ENCODE measurements at regions not wholly inside any gene's neighbourhood (a gene's known extent, or its start where the extent isn't known, plus 50 kb on each side); places are given as distances from the start of the nearest gene placed in this dataset.

GRCh38 chr3:55235416-55235815, 251.7 kb downstream of the WNT5A start:
- DNase-seq (ENCODE audit: low read depth) = no peak

DNA sequence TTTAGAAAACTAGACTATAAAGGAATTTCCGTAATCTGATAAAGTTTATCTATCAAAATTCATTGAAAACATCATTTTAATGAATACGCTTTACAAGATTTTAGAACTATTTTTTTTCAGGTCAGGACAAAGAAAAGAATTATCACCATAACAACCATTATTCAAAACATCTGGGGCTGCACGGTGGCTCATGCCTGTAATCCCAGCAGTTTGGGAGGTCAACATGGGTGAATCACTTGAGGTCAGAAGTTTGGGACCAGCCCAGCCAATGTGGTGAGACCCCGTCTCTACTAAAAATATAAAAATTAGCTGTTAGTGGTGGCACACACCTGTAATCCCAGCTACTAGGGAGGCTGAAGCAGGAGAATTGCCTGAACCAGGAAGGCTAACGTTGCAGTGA, 260.4 kb downstream of the WNT5A start:
- no peak for DNase-seq (ENCODE audit: low read depth)

- no peak for DNase-seq (ENCODE audit: low read depth)
These were observed 268.5 kb downstream of the WNT5A start for GRCh38 chr3:55218577-55218976.

GRCh38 chr3:55207744-55208143, 279.4 kb downstream of the WNT5A start:
- no peak for DNase-seq (ENCODE audit: low read depth)

- no peak for DNase-seq (ENCODE audit: low read depth)
These were observed 278.1 kb upstream of the LRTM1 start for GRCh38 chr3:55205990-55206389.

DNA sequence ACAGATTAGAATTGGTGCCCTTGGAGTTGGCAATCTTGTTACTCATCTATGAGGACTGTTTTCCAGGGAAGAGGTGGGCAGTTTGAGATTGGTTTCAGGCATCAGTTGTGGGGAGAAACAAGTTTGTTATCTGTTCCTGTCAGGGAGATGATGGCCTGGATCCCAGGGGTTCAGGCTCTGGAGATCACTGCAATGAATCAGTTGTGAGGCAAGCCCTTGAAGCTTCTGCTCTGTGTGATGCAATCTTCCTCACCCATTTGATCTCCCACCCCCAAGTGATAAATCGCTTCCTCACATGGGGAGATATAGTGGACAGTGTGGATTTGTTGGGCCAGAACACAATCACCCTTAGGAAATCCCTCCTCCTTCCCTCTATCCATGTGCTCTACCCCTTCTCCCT, 276.6 kb upstream of the LRTM1 start:
- no peak for DNase-seq (ENCODE audit: low read depth)

GRCh38 chr3:55203546-55203945, 275.7 kb upstream of the LRTM1 start:
- no peak for DNase-seq (ENCODE audit: low read depth)

- no peak for DNase-seq (ENCODE audit: low read depth)
These were observed 275.1 kb upstream of the LRTM1 start for GRCh38 chr3:55203006-55203405.

DNA sequence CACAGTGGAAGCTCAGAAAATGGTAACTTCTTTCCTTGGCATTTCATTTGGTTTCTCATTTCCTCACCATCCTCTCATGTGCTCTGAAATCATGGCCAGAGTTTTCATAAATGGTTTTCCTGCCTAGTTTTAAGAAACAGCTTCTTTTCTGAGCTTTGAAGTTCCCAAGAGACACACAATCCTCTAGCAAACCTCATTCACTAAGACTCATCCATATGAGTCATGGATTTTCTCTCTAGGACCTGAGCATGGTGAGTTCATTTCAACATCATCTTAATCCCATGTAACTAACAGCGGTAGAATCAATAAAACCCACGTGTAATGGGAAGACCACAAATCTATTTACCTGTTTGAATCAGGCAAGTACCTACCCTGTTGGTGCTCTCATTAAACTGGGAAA, 274.5 kb upstream of the LRTM1 start:
- DNase-seq (ENCODE audit: low read depth) = no peak

DNA sequence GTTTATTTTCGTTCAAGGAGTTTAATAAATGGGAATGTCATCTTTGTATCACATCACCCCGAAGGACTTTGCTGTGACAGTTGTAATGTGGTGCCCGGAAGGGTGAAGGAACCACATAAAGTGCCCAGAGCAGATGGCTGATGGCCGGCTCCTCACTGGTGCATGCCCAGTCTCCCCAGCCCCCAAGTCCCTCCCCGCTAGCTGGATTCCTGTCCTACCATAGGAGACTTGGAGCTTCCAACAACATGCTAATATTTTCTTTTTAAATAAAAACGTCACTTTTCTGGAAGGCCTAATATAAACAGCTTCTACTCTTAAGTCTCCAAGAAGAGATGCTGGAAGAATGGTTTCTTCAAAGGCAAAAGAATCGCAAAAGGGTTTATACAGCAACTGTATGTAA, 273.9 kb upstream of the LRTM1 start:
- DNase-seq (ENCODE audit: low read depth) = no peak

GRCh38 chr3:55200906-55201305, 273.0 kb upstream of the LRTM1 start:
- DNase-seq (ENCODE audit: low read depth) = no peak

DNA sequence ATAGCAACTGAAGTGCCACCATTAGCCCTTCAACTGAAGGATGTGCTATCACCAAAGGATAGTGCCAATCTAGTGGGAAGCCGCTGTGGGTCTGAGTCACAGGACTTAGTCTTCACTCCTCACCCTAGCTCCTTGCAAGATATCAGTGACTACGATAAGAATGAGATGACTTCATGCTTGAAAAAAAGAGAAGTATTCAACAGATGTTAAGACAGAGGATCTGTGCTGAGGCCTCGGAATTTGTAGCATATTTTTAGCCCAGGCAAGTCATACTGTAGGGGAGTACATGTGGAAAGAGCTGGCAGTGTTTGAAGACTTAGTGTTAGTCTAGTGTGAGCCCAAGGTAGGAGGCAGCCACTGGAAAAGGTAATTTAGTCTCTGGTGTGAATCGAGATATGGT, 270.7 kb upstream of the LRTM1 start:
- DNase-seq (ENCODE audit: low read depth) = peak; percentile 86

DNA sequence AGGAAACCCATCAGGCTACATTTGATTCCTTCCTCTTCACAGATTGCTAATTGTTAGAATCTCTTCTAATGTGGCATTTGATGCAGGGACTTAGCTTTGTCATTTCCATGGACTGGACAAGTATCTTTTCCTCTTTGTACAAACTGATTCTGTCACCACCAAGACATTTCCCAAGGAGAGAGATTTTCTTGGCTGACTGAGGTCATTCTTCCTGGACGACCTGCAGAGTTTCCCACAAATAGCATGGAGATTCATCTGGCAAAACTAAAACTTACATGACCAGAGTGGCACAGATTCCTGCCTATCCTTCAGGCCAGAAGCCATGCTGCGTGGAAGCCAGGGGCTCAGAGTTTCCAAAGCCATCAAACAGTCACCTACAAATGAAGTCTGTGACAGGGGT, 269.2 kb upstream of the LRTM1 start:
- DNase-seq (ENCODE audit: low read depth) = no peak

GRCh38 chr3:55196495-55196894, 268.6 kb upstream of the LRTM1 start:
- no peak for DNase-seq (ENCODE audit: low read depth)

- no peak for DNase-seq (ENCODE audit: low read depth)
These were observed 266.5 kb upstream of the LRTM1 start for GRCh38 chr3:55194376-55194775.

GRCh38 chr3:55191911-55192775, 264.3 kb upstream of the LRTM1 start:
- peak; percentile 92 for DNase-seq (ENCODE audit: low read depth)

GRCh38 chr3:55190331-55190730, 262.5 kb upstream of the LRTM1 start:
- DNase-seq (ENCODE audit: low read depth) = no peak

GRCh38 chr3:55189359-55189801, 261.5 kb upstream of the LRTM1 start:
- DNase-seq (ENCODE audit: low read depth) = no peak

GRCh38 chr3:55185380-55185779, 257.5 kb upstream of the LRTM1 start:
- no peak for DNase-seq (ENCODE audit: low read depth)

DNA sequence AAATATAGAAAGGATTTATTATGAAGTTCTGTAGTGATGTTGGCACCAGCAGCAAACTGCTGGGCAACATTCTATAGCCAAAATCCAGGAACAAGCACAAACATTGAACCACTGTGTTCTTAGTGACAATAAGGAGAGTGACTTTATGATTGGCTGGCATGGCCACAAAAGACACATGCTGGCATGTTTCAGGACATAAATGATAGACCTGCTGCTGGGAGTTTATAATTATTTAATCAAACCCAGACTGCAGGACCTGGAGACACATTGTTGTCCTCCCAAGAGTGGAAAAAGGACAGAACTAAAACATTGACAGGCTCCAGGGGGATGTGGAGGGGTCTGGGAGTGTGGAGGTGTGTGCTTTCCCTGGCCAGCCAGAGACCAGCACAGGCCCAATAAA, 255.3 kb upstream of the LRTM1 start:
- DNase-seq (ENCODE audit: low read depth) = no peak

GRCh38 chr3:55180936-55181535, 253.2 kb upstream of the LRTM1 start:
- no peak for DNase-seq (ENCODE audit: low read depth)

- no peak for DNase-seq (ENCODE audit: low read depth)
These were observed 252.3 kb upstream of the LRTM1 start for GRCh38 chr3:55180161-55180560.

- no peak for DNase-seq (ENCODE audit: low read depth)
These were observed 250.5 kb upstream of the LRTM1 start for GRCh38 chr3:55178336-55178735.

GRCh38 chr3:55177749-55178148, 249.9 kb upstream of the LRTM1 start:
- no peak for DNase-seq (ENCODE audit: low read depth)
